GM23338 (cell line): ENCODE measurements at regions not wholly inside any gene's neighbourhood (a gene's known extent, or its start where the extent isn't known, plus 50 kb on each side); places are given as distances from the start of the nearest gene placed in this dataset.

Experiments
- ATAC-seq: fragments of 200-7000 bp; cut with Tn5 transposase; 3 replicates; pipeline ENCODE4 v1.9.1; 2020
- DNase-seq: peaks from one replicate; pipeline ENCODE4 v3.0.0-alpha.2; 2015; ENCODE audit warnings: low spot score
- H2AFZ ChIP-seq: fragments of 200-600 bp; sonication (generic); 2 replicates; pipeline ENCODE4 v1.8.0; 2016; ENCODE audit warnings: antibody characterized with exemption, mild to moderate bottlenecking, moderate library complexity
- H3F3A ChIP-seq: fragments of 200-600 bp; sonication (generic); replicated peaks from 2 replicates; pipeline ENCODE4 v1.8.0; 2017; ENCODE audit warnings: antibody characterized with exemption, mixed run types, low read depth
- H3K27ac ChIP-seq: fragments of 200-600 bp; sonication (generic); 2 replicates; pipeline ENCODE4 v1.6.1; 2016; ENCODE audit warnings: low read depth
- H3K27me3 ChIP-seq: fragments of 200-600 bp; sonication (generic); 2 replicates; pipeline ENCODE4 v1.8.0; 2016; ENCODE audit warnings: mild to moderate bottlenecking, mixed run types, moderate library complexity; ENCODE audit not compliant: insufficient read depth
- H3K36me3 ChIP-seq: fragments of 200-600 bp; sonication (generic); 2 replicates; pipeline ENCODE4 v1.8.0; 2016; ENCODE audit warnings: mild to moderate bottlenecking; ENCODE audit not compliant: insufficient read depth
- H3K4me1 ChIP-seq: fragments of 200-600 bp; sonication (generic); 2 replicates; pipeline ENCODE4 v1.8.0; 2016; ENCODE audit warnings: mild to moderate bottlenecking, moderate library complexity; ENCODE audit not compliant: insufficient read depth
- H3K4me2 ChIP-seq: fragments of 200-600 bp; sonication (generic); 2 replicates; pipeline ENCODE4 v1.7.1; 2017; ENCODE audit warnings: mixed run types
- H3K4me3 ChIP-seq: fragments of 200-600 bp; sonication (generic); 2 replicates; pipeline ENCODE4 v1.6.1; 2016; ENCODE audit warnings: mixed run types
- H3K79me2 ChIP-seq: fragments of 200-600 bp; sonication (generic); replicated peaks from 2 replicates; pipeline ENCODE4 v1.8.0; 2017; ENCODE audit warnings: mild to moderate bottlenecking; ENCODE audit not compliant: insufficient read depth
- H3K9me2 ChIP-seq: fragments of 200-600 bp; sonication (generic); 2 replicates; pipeline ENCODE4 v1.8.0; 2017; ENCODE audit not compliant: insufficient read depth
- H4K20me1 ChIP-seq: fragments of 200-600 bp; sonication (generic); replicated peaks from 2 replicates; pipeline ENCODE4 v1.8.0; 2017; ENCODE audit warnings: mild to moderate bottlenecking; ENCODE audit not compliant: insufficient read depth
- H3K27ac Mint-ChIP-seq: 2 replicates; pipeline ENCODE4 v1.8.0; 2020; ENCODE audit warnings: inconsistent platforms, mild to moderate bottlenecking, moderate library complexity, mixed read lengths
- H3K27me3 Mint-ChIP-seq: 3 replicates; pipeline ENCODE4 v1.8.0; 2022; ENCODE audit warnings: low read depth, mild to moderate bottlenecking, moderate library complexity, mixed read lengths, inconsistent platforms; ENCODE audit not compliant: insufficient read depth, poor library complexity
- H3K36me3 Mint-ChIP-seq: 3 replicates; pipeline ENCODE4 v1.8.0; 2021; ENCODE audit warnings: low read depth, mild to moderate bottlenecking, inconsistent platforms, moderate library complexity, mixed read lengths
- H3K4me1 Mint-ChIP-seq: 3 replicates; pipeline ENCODE4 v1.8.0; 2020; ENCODE audit warnings: mild to moderate bottlenecking, inconsistent platforms, mixed read lengths
- H3K4me3 Mint-ChIP-seq: 3 replicates; pipeline ENCODE4 v1.8.0; 2021; ENCODE audit warnings: moderate library complexity, mild to moderate bottlenecking, inconsistent platforms, mixed read lengths
- H3K9me3 Mint-ChIP-seq: 3 replicates; pipeline ENCODE4 v1.8.0; 2020; ENCODE audit warnings: moderate library complexity, mild to moderate bottlenecking, inconsistent platforms, mixed read lengths
- CREB1 ChIP-seq: fragments of 250-450 bp; sonication (Bioruptor Pico); IDR thresholded peaks from 2 replicates; pipeline ENCODE4 v1.5.0; 2020; ENCODE audit warnings: low read depth, mild to moderate bottlenecking, moderate library complexity
- EZH2 ChIP-seq: fragments of 200-600 bp; sonication (generic); IDR thresholded peaks from one replicate; pipeline ENCODE4 v1.8.0; 2017; ENCODE audit warnings: antibody characterized with exemption, mild to moderate bottlenecking, low read depth; ENCODE audit not compliant: unreplicated experiment
- EZH2phosphoT487 ChIP-seq: fragments of 200-600 bp; sonication (generic); IDR thresholded peaks from one replicate; pipeline ENCODE4 v1.8.1; 2018; ENCODE audit warnings: antibody characterized with exemption; ENCODE audit not compliant: unreplicated experiment
- JUNB ChIP-seq: IDR thresholded peaks from one replicate; pipeline ENCODE4 v1.6.1; 2016; ENCODE audit warnings: antibody characterized with exemption; ENCODE audit not compliant: unreplicated experiment
- POLR2AphosphoS5 ChIP-seq: IDR thresholded peaks from 2 replicates; pipeline ENCODE4 v1.6.1; 2016; ENCODE audit warnings: antibody characterized with exemption, low read depth
- ZNF114 ChIP-seq: fragments of 250-450 bp; sonication (Bioruptor Pico); IDR thresholded peaks from 2 replicates; pipeline ENCODE4 v1.5.0; 2020; ENCODE audit warnings: mild to moderate bottlenecking, moderate library complexity
- TF ChIP-seq, protein P1 (sequence below): IDR thresholded peaks from 2 replicates; pipeline ENCODE4 v1.6.1; 2016; ENCODE audit warnings: antibody characterized with exemption
- TF ChIP-seq, protein P2 (sequence below): fragments of 250-450 bp; sonication (Bioruptor Pico); IDR thresholded peaks from 2 replicates; pipeline ENCODE4 v1.5.0; 2020; ENCODE audit warnings: mild to moderate bottlenecking, moderate library complexity

DNA sequence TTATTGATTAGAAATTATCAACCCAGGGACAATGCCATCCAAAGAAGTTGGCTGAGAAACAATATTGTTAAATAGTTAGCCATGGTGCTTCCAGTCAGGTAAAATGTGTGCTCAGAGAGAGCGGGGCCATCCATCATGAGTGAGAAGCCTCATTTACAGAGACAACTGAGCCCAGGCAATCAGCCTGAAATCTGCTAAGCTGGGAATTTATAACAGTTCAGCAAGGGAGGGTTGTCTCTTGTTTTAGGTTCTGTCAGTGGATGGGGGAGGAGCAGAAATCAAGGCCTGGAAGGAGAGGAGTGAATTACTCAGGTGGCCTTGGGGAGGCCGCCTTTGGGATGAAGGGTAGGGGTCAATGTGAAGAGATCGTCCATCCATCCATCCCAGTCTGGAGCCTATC is 102.5 kb upstream of the ST8SIA3 start (continued):
- no peak for TF ChIP-seq EZH2phosphoT487

GRCh38 chr18:57251747-57252146 is 100.6 kb upstream of the ST8SIA3 start:
- no peaks in the 10 kb centered on the region for H3K4me1 Mint-ChIP-seq
- no peak overlapping the region for H2AFZ ChIP-seq
- H3K27me3 Mint-ChIP-seq, result peaks cover 3% of the 10 kb centered on the region
- no peak overlapping the region for H3K27ac ChIP-seq
- H3K36me3 ChIP-seq, result no peaks in the 10 kb centered on the region
- no peak overlapping the region for H3K27ac Mint-ChIP-seq
- H3K36me3 Mint-ChIP-seq, result no peaks in the 10 kb centered on the region
- H3K9me2 ChIP-seq, result peaks cover 7% of the 10 kb centered on the region; the same call in 1 of the 2 replicates
- ATAC-seq, result no peak
- H3K9me3 Mint-ChIP-seq, result no peaks in the 10 kb centered on the region
- TF ChIP-seq, protein P1, sequence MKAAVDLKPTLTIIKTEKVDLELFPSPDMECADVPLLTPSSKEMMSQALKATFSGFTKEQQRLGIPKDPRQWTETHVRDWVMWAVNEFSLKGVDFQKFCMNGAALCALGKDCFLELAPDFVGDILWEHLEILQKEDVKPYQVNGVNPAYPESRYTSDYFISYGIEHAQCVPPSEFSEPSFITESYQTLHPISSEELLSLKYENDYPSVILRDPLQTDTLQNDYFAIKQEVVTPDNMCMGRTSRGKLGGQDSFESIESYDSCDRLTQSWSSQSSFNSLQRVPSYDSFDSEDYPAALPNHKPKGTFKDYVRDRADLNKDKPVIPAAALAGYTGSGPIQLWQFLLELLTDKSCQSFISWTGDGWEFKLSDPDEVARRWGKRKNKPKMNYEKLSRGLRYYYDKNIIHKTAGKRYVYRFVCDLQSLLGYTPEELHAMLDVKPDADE, result no peak
- TF ChIP-seq CREB1 (CRISPR knock-in tag), result no peak
- no peak for TF ChIP-seq EZH2phosphoT487
- no peak for TF ChIP-seq ZNF114
- H3F3A ChIP-seq, result no peaks in the 10 kb centered on the region
- no peak overlapping the region for H3K4me3 ChIP-seq
- DNase-seq, result no peak
- no peak overlapping the region for H3K4me2 ChIP-seq
- no peaks in the 10 kb centered on the region for H3K4me1 ChIP-seq
- H4K20me1 ChIP-seq, result no peaks in the 10 kb centered on the region
- no peaks in the 10 kb centered on the region for H3K27me3 ChIP-seq
- no peak overlapping the region for H3K4me3 Mint-ChIP-seq
- no peaks in the 10 kb centered on the region for H3K79me2 ChIP-seq

DNA sequence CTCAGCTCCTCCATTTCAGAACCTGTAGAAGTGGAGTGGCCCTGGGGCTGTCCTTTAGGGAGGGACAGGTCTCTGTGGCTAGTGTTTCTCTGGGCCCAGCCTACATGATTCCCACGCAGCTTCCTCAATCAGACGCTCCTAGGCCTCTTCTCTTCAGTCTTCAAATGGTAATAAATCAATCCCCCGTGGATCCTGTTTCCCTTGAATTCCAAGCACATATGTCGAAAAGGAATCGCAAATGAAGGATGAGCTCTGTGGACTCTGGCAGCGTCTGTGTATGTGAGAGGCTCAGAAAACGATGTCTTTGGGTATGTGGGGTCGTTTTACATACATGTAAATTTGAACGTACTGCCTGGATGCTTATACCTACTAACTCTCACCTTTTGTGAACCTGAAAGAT is 98.5 kb upstream of the ST8SIA3 start:
- no peak overlapping the region for H3K4me3 ChIP-seq
- no peaks in the 10 kb centered on the region; the same call in 2 of the 3 replicates for H3K9me3 Mint-ChIP-seq
- no peak overlapping the region for H3K27ac ChIP-seq
- no peaks in the 10 kb centered on the region; the same call in 2 of the 3 replicates for H3K36me3 Mint-ChIP-seq
- H3K27me3 Mint-ChIP-seq, result peaks cover 2% of the 10 kb centered on the region
- H3K79me2 ChIP-seq, result no peaks in the 10 kb centered on the region
- H3K36me3 ChIP-seq, result no peaks in the 10 kb centered on the region
- no peak for TF ChIP-seq JUNB
- no peak overlapping the region for H3K4me2 ChIP-seq
- H3K27me3 ChIP-seq, result no peaks in the 10 kb centered on the region
- no peaks in the 10 kb centered on the region for H3F3A ChIP-seq
- H3K9me2 ChIP-seq, result peaks cover 9% of the 10 kb centered on the region; the same call in 1 of the 2 replicates
- H4K20me1 ChIP-seq, result no peaks in the 10 kb centered on the region
- ATAC-seq (no peak), DNase-seq (no peak)
- H3K4me1 ChIP-seq, result no peaks in the 10 kb centered on the region
- no peak overlapping the region for H3K27ac Mint-ChIP-seq
- no peak overlapping the region for H3K4me3 Mint-ChIP-seq
- H3K4me1 Mint-ChIP-seq, result no peaks in the 10 kb centered on the region
- H2AFZ ChIP-seq, result no peak overlapping the region

DNA sequence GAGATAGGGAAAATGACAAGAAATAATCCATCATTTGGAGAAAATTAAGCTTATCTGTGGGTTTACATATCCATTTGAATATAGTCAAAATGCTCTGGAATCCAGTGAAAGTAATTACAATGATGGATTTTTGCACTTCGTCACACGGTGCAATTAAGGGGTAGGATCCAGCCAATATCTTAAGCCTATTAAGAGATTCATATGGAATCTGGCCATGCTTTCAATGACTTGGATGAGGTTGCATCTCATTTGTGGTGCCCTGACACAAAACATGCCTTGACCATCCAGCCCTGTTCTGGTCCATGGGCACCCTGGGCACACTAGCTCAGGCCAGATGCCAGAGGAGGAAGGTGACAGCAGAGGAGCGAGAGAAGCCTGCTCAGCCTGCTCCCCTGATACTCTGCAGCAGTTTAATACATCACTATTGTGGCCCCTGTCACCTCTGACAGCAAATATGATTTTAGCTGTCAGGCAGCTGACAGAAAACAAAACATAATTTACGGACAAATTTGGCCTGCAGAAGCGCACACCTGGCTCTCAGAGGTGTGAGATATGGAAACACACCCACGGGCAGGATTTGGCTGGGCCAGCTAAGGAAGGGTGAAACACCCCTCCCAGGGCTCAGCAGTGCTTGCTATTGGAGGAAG is 94.1 kb upstream of the ST8SIA3 start:
- no peak for ATAC-seq
- Histone ChIP-seq H3F3A (no peaks in the 10 kb centered on the region), H3K79me2 (no peaks in the 10 kb centered on the region)
- TF ChIP-seq EZH2phosphoT487, result no peak
- TF ChIP-seq, protein P2, sequence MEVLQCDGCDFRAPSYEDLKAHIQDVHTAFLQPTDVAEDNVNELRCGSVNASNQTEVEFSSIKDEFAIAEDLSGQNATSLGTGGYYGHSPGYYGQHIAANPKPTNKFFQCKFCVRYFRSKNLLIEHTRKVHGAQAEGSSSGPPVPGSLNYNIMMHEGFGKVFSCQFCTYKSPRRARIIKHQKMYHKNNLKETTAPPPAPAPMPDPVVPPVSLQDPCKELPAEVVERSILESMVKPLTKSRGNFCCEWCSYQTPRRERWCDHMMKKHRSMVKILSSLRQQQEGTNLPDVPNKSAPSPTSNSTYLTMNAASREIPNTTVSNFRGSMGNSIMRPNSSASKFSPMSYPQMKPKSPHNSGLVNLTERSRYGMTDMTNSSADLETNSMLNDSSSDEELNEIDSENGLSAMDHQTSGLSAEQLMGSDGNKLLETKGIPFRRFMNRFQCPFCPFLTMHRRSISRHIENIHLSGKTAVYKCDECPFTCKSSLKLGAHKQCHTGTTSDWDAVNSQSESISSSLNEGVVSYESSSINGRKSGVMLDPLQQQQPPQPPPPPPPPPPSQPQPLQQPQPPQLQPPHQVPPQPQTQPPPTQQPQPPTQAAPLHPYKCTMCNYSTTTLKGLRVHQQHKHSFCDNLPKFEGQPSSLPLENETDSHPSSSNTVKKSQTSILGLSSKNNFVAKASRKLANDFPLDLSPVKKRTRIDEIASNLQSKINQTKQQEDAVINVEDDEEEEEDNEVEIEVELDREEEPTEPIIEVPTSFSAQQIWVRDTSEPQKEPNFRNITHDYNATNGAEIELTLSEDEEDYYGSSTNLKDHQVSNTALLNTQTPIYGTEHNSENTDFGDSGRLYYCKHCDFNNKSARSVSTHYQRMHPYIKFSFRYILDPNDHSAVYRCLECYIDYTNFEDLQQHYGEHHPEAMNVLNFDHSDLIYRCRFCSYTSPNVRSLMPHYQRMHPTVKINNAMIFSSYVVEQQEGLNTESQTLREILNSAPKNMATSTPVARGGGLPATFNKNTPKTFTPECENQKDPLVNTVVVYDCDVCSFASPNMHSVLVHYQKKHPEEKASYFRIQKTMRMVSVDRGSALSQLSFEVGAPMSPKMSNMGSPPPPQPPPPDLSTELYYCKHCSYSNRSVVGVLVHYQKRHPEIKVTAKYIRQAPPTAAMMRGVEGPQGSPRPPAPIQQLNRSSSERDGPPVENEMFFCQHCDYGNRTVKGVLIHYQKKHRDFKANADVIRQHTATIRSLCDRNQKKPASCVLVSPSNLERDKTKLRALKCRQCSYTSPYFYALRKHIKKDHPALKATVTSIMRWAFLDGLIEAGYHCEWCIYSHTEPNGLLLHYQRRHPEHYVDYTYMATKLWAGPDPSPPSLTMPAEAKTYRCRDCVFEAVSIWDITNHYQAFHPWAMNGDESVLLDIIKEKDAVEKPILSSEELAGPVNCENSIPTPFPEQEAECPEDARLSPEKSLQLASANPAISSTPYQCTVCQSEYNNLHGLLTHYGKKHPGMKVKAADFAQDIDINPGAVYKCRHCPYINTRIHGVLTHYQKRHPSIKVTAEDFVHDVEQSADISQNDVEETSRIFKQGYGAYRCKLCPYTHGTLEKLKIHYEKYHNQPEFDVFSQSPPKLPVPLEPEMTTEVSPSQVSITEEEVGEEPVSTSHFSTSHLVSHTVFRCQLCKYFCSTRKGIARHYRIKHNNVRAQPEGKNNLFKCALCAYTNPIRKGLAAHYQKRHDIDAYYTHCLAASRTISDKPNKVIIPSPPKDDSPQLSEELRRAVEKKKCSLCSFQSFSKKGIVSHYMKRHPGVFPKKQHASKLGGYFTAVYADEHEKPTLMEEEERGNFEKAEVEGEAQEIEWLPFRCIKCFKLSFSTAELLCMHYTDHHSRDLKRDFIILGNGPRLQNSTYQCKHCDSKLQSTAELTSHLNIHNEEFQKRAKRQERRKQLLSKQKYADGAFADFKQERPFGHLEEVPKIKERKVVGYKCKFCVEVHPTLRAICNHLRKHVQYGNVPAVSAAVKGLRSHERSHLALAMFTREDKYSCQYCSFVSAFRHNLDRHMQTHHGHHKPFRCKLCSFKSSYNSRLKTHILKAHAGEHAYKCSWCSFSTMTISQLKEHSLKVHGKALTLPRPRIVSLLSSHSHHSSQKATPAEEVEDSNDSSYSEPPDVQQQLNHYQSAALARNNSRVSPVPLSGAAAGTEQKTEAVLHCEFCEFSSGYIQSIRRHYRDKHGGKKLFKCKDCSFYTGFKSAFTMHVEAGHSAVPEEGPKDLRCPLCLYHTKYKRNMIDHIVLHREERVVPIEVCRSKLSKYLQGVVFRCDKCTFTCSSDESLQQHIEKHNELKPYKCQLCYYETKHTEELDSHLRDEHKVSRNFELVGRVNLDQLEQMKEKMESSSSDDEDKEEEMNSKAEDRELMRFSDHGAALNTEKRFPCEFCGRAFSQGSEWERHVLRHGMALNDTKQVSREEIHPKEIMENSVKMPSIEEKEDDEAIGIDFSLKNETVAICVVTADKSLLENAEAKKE (CRISPR knock-in tag), result no peak
- no peak for TF ChIP-seq EZH2
- TF ChIP-seq POLR2AphosphoS5, result no peak
- no peak for TF ChIP-seq JUNB

More for the DNA sequence above, 94.1 kb upstream of the ST8SIA3 start:
- Histone ChIP-seq H3K27me3 (no peaks in the 10 kb centered on the region), H4K20me1 (no peaks in the 10 kb centered on the region), H3K4me2 (no peak overlapping the region), H3K36me3 (no peaks in the 10 kb centered on the region), H3K4me3 (no peak overlapping the region), H2AFZ (no peak overlapping the region), H3K4me1 (no peaks in the 10 kb centered on the region), H3K27ac (no peak overlapping the region), H3K9me2 (0 out of 2 replicates have a peak, but pooled peaks cover 6% of the 10 kb centered on the region)
- DNase-seq, result no peak
- no peaks in the 10 kb centered on the region for H3K4me1 Mint-ChIP-seq
- H3K27ac Mint-ChIP-seq, result no peak overlapping the region
- peaks cover 5% of the 10 kb centered on the region for H3K9me3 Mint-ChIP-seq
- H3K36me3 Mint-ChIP-seq, result peaks cover 4% of the 10 kb centered on the region; the same call in 1 of the 3 replicates
- no peak overlapping the region for H3K4me3 Mint-ChIP-seq
- H3K27me3 Mint-ChIP-seq, result peaks cover 2% of the 10 kb centered on the region
